ENCODE measurements at regions not wholly inside any gene's neighbourhood (a gene's known extent, or its start where the extent isn't known, plus 50 kb on each side); places are given as distances from the start of the nearest gene placed in this dataset.

GRCh38 chr2:145760781-145761649 is 1241.1 kb upstream of the ZEB2 start:
- H3K23ac ChIP-seq (ENCODE audit: insufficient read length, low read depth, low read length), result no peak overlapping the region
- Mint-ChIP-seq H3K4me1 (peaks cover 4 to 14% of the 10 kb centered on the region in 2 experiments; a peak in 2 of 4 replicates), H3K27ac (0 out of 7 replicates have a peak overlapping the region, but pooled peaks of 1 of the 3 experiments have one; percentile 25), H3K36me3 (ENCODE audit: insufficient read depth in 1 of 3, low read depth in 3 of 3) (no peaks in the 10 kb centered on the region), H3K27me3 (ENCODE audit: low read depth) (no peaks in the 10 kb centered on the region), H3K4me3 (no peak overlapping the region), H3K9me3 (no peaks in the 10 kb centered on the region)
- no peaks in the 10 kb centered on the region for H3K9me3 ChIP-seq (ENCODE audit: control insufficient read depth, low read depth, low read length)
- no peak overlapping the region for H3K18ac ChIP-seq (ENCODE audit: insufficient read length, low read depth, low read length)
- no peak overlapping the region for H2BK12ac ChIP-seq (ENCODE audit: insufficient read length, low read depth, low read length)
- no peak overlapping the region for H2AK5ac ChIP-seq (ENCODE audit: insufficient read length, low read length)
- no peak overlapping the region for H2BK15ac ChIP-seq (ENCODE audit: low read depth, low read length)
- H3K4me2 ChIP-seq (ENCODE audit: insufficient read depth, insufficient read length, low read length), result no peak overlapping the region
- no peak overlapping the region for H3K27ac ChIP-seq (ENCODE audit: insufficient read length, low read depth, low read length)
- H3K14ac ChIP-seq (ENCODE audit: insufficient read depth, low read length), result no peak overlapping the region
- no peak overlapping the region for H4K91ac ChIP-seq (ENCODE audit: insufficient read length, low read depth, low read length)
- no peak overlapping the region for H2AFZ ChIP-seq (ENCODE audit: low read length)
- no peaks in the 10 kb centered on the region for H3K79me2 ChIP-seq (ENCODE audit: insufficient read depth, low read length)
- no peaks in the 10 kb centered on the region for H3K79me1 ChIP-seq (ENCODE audit: insufficient read depth, low read depth, low read length, poor library complexity, severe bottlenecking)
- no peak overlapping the region for H3K9ac ChIP-seq (ENCODE audit: extremely low read depth, insufficient read length, low read length)
- H4K8ac ChIP-seq (replicated peaks; ENCODE audit: insufficient read length, low read depth, low read length), result no peak overlapping the region
- TF ChIP-seq, protein P1, sequence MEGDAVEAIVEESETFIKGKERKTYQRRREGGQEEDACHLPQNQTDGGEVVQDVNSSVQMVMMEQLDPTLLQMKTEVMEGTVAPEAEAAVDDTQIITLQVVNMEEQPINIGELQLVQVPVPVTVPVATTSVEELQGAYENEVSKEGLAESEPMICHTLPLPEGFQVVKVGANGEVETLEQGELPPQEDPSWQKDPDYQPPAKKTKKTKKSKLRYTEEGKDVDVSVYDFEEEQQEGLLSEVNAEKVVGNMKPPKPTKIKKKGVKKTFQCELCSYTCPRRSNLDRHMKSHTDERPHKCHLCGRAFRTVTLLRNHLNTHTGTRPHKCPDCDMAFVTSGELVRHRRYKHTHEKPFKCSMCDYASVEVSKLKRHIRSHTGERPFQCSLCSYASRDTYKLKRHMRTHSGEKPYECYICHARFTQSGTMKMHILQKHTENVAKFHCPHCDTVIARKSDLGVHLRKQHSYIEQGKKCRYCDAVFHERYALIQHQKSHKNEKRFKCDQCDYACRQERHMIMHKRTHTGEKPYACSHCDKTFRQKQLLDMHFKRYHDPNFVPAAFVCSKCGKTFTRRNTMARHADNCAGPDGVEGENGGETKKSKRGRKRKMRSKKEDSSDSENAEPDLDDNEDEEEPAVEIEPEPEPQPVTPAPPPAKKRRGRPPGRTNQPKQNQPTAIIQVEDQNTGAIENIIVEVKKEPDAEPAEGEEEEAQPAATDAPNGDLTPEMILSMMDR (conservative IDR thresholded peaks at IDR 0.05), result no peak
- DNase-seq, result no peak
- no peaks in the 10 kb centered on the region; the same call in 1 of the 2 replicates for H3K4me1 ChIP-seq (ENCODE audit: insufficient read depth, low read length)
- no peak overlapping the region for H3T11ph ChIP-seq (ENCODE audit: low read length)
- no peak overlapping the region for H3K56ac ChIP-seq (ENCODE audit: insufficient read length, low read depth, low read length)
- no peak overlapping the region for H2BK120ac ChIP-seq (ENCODE audit: low read depth, low read length, poor library complexity, severe bottlenecking)
- no CpG with 5 or more reads among the region's 4 CpGs for WGBS (ENCODE audit: extremely low coverage, insufficient read length, low lambda C conversion rate)
- H3K27me3 ChIP-seq (ENCODE audit: insufficient read depth, low read length), result no peaks in the 10 kb centered on the region
- H2BK20ac ChIP-seq (ENCODE audit: low read depth, low read length, poor library complexity, severe bottlenecking), result no peak overlapping the region
- H3K23me2 ChIP-seq (ENCODE audit: insufficient read length, low read depth, low read length, poor library complexity, severe bottlenecking), result no peaks in the 10 kb centered on the region
- no peak overlapping the region for H4K5ac ChIP-seq (ENCODE audit: insufficient read length, low read depth, low read length)
- no peak overlapping the region for H2BK5ac ChIP-seq (ENCODE audit: insufficient read length, low read length)
- H4K20me1 ChIP-seq (ENCODE audit: control insufficient read depth, insufficient read depth, insufficient read length), result no peaks in the 10 kb centered on the region
- H3K4ac ChIP-seq (ENCODE audit: low read depth, low read length), result no peak overlapping the region
